Ishikawa (cell line): ENCODE measurements at regions not wholly inside any gene's neighbourhood (a gene's known extent, or its start where the extent isn't known, plus 50 kb on each side); places are given as distances from the start of the nearest gene placed in this dataset.

ENCODE experiments used
- EP300 ChIP-seq: IDR thresholded peaks from 2 replicates; pipeline ENCODE4 v1.6.1; 2012; ENCODE audit warnings: borderline replicate concordance
- FOXM1 ChIP-seq: IDR thresholded peaks from 2 replicates; pipeline ENCODE4 v1.6.1; 2012; ENCODE audit warnings: low read depth, borderline replicate concordance
- TAF1 ChIP-seq: IDR thresholded peaks from 2 replicates; pipeline ENCODE4 v1.6.1; 2012; ENCODE audit warnings: low read depth, mild to moderate bottlenecking
- TEAD4 ChIP-seq: IDR thresholded peaks from 2 replicates; pipeline ENCODE4 v1.6.1; 2012
- USF1 ChIP-seq: IDR thresholded peaks from 2 replicates; pipeline ENCODE4 v1.6.1; 2012

DNA sequence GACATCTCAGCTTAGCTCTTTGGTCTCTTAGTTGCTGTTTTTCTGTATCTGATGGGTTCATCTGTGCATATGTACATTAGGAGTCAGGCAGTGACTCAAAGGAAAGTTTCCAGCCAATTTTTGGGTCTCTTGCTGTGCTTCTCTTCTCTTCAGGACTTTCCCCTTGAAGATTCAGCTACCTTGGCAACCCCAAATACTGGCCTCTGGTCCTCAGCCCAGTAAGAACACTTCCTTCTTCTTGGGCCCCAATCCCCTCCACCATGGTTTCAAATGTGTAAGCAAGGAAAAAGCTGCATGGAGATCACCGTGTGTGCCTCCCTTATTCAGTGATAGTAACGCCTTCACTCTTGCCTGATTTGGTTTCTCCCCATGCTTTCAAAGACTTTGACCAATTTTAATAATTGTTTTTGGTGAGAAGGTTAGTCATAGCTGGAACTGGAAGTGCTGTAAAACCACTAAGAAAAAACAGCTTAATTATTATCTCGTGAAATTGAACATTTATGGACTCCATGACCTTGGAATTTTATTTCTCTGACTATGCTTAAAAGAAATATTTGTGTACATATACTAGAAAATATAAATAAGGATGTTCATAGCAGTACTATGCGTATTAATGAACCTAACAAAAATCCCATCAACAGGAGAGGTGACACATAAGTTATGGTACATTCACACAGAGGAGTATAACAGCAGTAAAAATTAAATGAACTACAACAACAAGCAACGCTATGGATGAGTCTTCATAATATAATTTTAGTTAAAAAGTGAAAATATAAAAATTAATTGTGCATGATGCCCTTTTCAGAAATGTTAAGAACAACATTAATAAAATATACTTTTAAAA is 125.3 kb upstream of the BCL6 start:
- no peak for TF ChIP-seq USF1
- TF ChIP-seq EP300: no peak
- TF ChIP-seq TAF1: no peak
- no peak for TF ChIP-seq FOXM1
- no peak for TF ChIP-seq TEAD4
